Activated T-helper 17 cell treated with anti-CD3 and anti-CD28 coated beads, Interleukin-2, amount 50 U/mL, for 72 hours (primary cell): ENCODE measurements at regions not wholly inside any gene's neighbourhood (a gene's known extent, or its start where the extent isn't known, plus 50 kb on each side); places are given as distances from the start of the nearest gene placed in this dataset.

ENCODE experiments used
- ATAC-seq: fragments of 150-1000 bp; cut with Tn5 transposase; replicated peaks from 2 replicates; pipeline ENCODE4 v1.10.0; 2021; ENCODE audit warnings: mild to moderate bottlenecking, moderate library complexity
- H3K27ac Mint-ChIP-seq: one replicate; pipeline ENCODE4 v1.8.0; 2022; ENCODE audit warnings: mixed read lengths
- H3K27me3 Mint-ChIP-seq: one replicate; pipeline ENCODE4 v1.8.0; 2022; ENCODE audit warnings: mixed read lengths
- H3K36me3 Mint-ChIP-seq: one replicate; pipeline ENCODE4 v1.8.0; 2022; ENCODE audit warnings: low read depth, mild to moderate bottlenecking, mixed read lengths
- H3K4me1 Mint-ChIP-seq: one replicate; pipeline ENCODE4 v1.8.0; 2022; ENCODE audit warnings: mixed read lengths
- H3K4me3 Mint-ChIP-seq: one replicate; pipeline ENCODE4 v1.8.0; 2022; ENCODE audit warnings: mild to moderate bottlenecking, mixed read lengths
- H3K9me3 Mint-ChIP-seq: one replicate; pipeline ENCODE4 v1.8.0; 2022; ENCODE audit warnings: mixed read lengths

- no peak overlapping the region for H3K4me3 Mint-ChIP-seq
- H3K27me3 Mint-ChIP-seq, result peaks cover 3% of the 10 kb centered on the region
- H3K9me3 Mint-ChIP-seq, result no peaks in the 10 kb centered on the region
- H3K27ac Mint-ChIP-seq, result no peak overlapping the region
- H3K4me1 Mint-ChIP-seq, result no peaks in the 10 kb centered on the region
- no peak for ATAC-seq
- H3K36me3 Mint-ChIP-seq, result no peaks in the 10 kb centered on the region
These were observed 452.6 kb upstream of the ACVR2A start for GRCh38 chr2:147392180-147392579.

- Mint-ChIP-seq H3K9me3 (no peaks in the 10 kb centered on the region), H3K27ac (no peak overlapping the region), H3K4me3 (no peak overlapping the region), H3K36me3 (no peaks in the 10 kb centered on the region), H3K4me1 (no peaks in the 10 kb centered on the region), H3K27me3 (peaks cover 3% of the 10 kb centered on the region)
- no peak for ATAC-seq
These were observed 454.4 kb upstream of the ACVR2A start for GRCh38 chr2:147390475-147390874.

GRCh38 chr2:147389218-147389617 lies 455.6 kb upstream of the ACVR2A start:
- Mint-ChIP-seq H3K27me3 (peaks cover 3% of the 10 kb centered on the region), H3K27ac (no peak overlapping the region), H3K9me3 (no peaks in the 10 kb centered on the region), H3K4me3 (no peak overlapping the region), H3K36me3 (no peaks in the 10 kb centered on the region), H3K4me1 (no peaks in the 10 kb centered on the region)
- no peak for ATAC-seq

- Mint-ChIP-seq H3K27me3 (peaks cover 3% of the 10 kb centered on the region), H3K36me3 (no peaks in the 10 kb centered on the region), H3K9me3 (no peaks in the 10 kb centered on the region), H3K4me1 (no peaks in the 10 kb centered on the region), H3K27ac (no peak overlapping the region), H3K4me3 (no peak overlapping the region)
- ATAC-seq, result no peak
These were observed 456.6 kb upstream of the ACVR2A start for GRCh38 chr2:147388217-147388616.

GRCh38 chr2:147386284-147386683 lies 458.5 kb upstream of the ACVR2A start:
- H3K27me3 Mint-ChIP-seq, result peaks cover 3% of the 10 kb centered on the region
- no peaks in the 10 kb centered on the region for H3K9me3 Mint-ChIP-seq
- ATAC-seq, result no peak
- no peak overlapping the region for H3K4me3 Mint-ChIP-seq
- no peaks in the 10 kb centered on the region for H3K36me3 Mint-ChIP-seq
- no peaks in the 10 kb centered on the region for H3K4me1 Mint-ChIP-seq
- H3K27ac Mint-ChIP-seq, result no peak overlapping the region

- ATAC-seq, result no peak
- H3K36me3 Mint-ChIP-seq, result no peaks in the 10 kb centered on the region
- H3K4me1 Mint-ChIP-seq, result no peaks in the 10 kb centered on the region
- H3K27ac Mint-ChIP-seq, result no peak overlapping the region
- peaks cover 3% of the 10 kb centered on the region for H3K27me3 Mint-ChIP-seq
- H3K4me3 Mint-ChIP-seq, result no peak overlapping the region
- no peaks in the 10 kb centered on the region for H3K9me3 Mint-ChIP-seq
These were observed 459.2 kb upstream of the ACVR2A start for GRCh38 chr2:147385600-147385999.

- H3K9me3 Mint-ChIP-seq, result no peaks in the 10 kb centered on the region
- ATAC-seq, result no peak
- H3K4me3 Mint-ChIP-seq, result no peak overlapping the region
- H3K4me1 Mint-ChIP-seq, result no peaks in the 10 kb centered on the region
- H3K27me3 Mint-ChIP-seq, result peaks cover 3% of the 10 kb centered on the region
- H3K27ac Mint-ChIP-seq, result no peak overlapping the region
- H3K36me3 Mint-ChIP-seq, result no peaks in the 10 kb centered on the region
These were observed 460.2 kb upstream of the ACVR2A start for GRCh38 chr2:147384659-147385058.

GRCh38 chr2:147382322-147382948 lies 462.4 kb upstream of the ACVR2A start:
- no peaks in the 10 kb centered on the region for H3K9me3 Mint-ChIP-seq
- no peak overlapping the region for H3K27ac Mint-ChIP-seq
- no peak overlapping the region for H3K4me3 Mint-ChIP-seq
- H3K4me1 Mint-ChIP-seq, result no peaks in the 10 kb centered on the region
- no peaks in the 10 kb centered on the region for H3K27me3 Mint-ChIP-seq
- no peaks in the 10 kb centered on the region for H3K36me3 Mint-ChIP-seq
- ATAC-seq, result no peak

GRCh38 chr2:147378403-147378802 lies 466.4 kb upstream of the ACVR2A start:
- no peak overlapping the region for H3K4me3 Mint-ChIP-seq
- H3K4me1 Mint-ChIP-seq, result no peaks in the 10 kb centered on the region
- no peaks in the 10 kb centered on the region for H3K27me3 Mint-ChIP-seq
- H3K36me3 Mint-ChIP-seq, result no peaks in the 10 kb centered on the region
- no peak overlapping the region for H3K27ac Mint-ChIP-seq
- H3K9me3 Mint-ChIP-seq, result no peaks in the 10 kb centered on the region
- no peak for ATAC-seq

GRCh38 chr2:147375073-147375472 lies 469.8 kb upstream of the ACVR2A start:
- H3K9me3 Mint-ChIP-seq, result no peaks in the 10 kb centered on the region
- H3K36me3 Mint-ChIP-seq, result no peaks in the 10 kb centered on the region
- H3K27ac Mint-ChIP-seq, result no peak overlapping the region
- ATAC-seq, result no peak
- H3K4me3 Mint-ChIP-seq, result no peak overlapping the region
- no peaks in the 10 kb centered on the region for H3K27me3 Mint-ChIP-seq
- no peaks in the 10 kb centered on the region for H3K4me1 Mint-ChIP-seq

- no peak for ATAC-seq
- Mint-ChIP-seq H3K36me3 (no peaks in the 10 kb centered on the region), H3K9me3 (no peaks in the 10 kb centered on the region), H3K4me3 (no peak overlapping the region), H3K27me3 (no peaks in the 10 kb centered on the region), H3K27ac (no peak overlapping the region), H3K4me1 (no peaks in the 10 kb centered on the region)
These were observed 470.4 kb upstream of the ACVR2A start for GRCh38 chr2:147374423-147374811.

- ATAC-seq, result no peak
- no peak overlapping the region for H3K27ac Mint-ChIP-seq
- no peak overlapping the region for H3K4me3 Mint-ChIP-seq
- no peaks in the 10 kb centered on the region for H3K27me3 Mint-ChIP-seq
- H3K4me1 Mint-ChIP-seq, result no peaks in the 10 kb centered on the region
- no peaks in the 10 kb centered on the region for H3K36me3 Mint-ChIP-seq
- no peaks in the 10 kb centered on the region for H3K9me3 Mint-ChIP-seq
These were observed 470.9 kb upstream of the ACVR2A start for GRCh38 chr2:147373800-147374422.

- no peaks in the 10 kb centered on the region for H3K36me3 Mint-ChIP-seq
- H3K4me1 Mint-ChIP-seq, result peaks cover 9% of the 10 kb centered on the region
- no peaks in the 10 kb centered on the region for H3K27me3 Mint-ChIP-seq
- no peak overlapping the region for H3K4me3 Mint-ChIP-seq
- no peak overlapping the region for H3K27ac Mint-ChIP-seq
- no peaks in the 10 kb centered on the region for H3K9me3 Mint-ChIP-seq
- no peak for ATAC-seq
These were observed 476.5 kb upstream of the ACVR2A start for GRCh38 chr2:147368306-147368705.

- no peaks in the 10 kb centered on the region for H3K36me3 Mint-ChIP-seq
- no peak overlapping the region for H3K4me3 Mint-ChIP-seq
- H3K27me3 Mint-ChIP-seq, result no peaks in the 10 kb centered on the region
- no peaks in the 10 kb centered on the region for H3K9me3 Mint-ChIP-seq
- H3K4me1 Mint-ChIP-seq, result peaks cover 9% of the 10 kb centered on the region
- no peak for ATAC-seq
- H3K27ac Mint-ChIP-seq, result no peak overlapping the region
These were observed 478.6 kb upstream of the ACVR2A start for GRCh38 chr2:147366279-147366678.

GRCh38 chr2:147365622-147366021 lies 479.2 kb upstream of the ACVR2A start:
- H3K27me3 Mint-ChIP-seq, result no peaks in the 10 kb centered on the region
- no peak overlapping the region for H3K27ac Mint-ChIP-seq
- no peaks in the 10 kb centered on the region for H3K9me3 Mint-ChIP-seq

More at GRCh38 chr2:147365622-147366021, 479.2 kb upstream of the ACVR2A start:
- Mint-ChIP-seq H3K4me1 (peaks cover 9% of the 10 kb centered on the region), H3K4me3 (no peak overlapping the region), H3K36me3 (no peaks in the 10 kb centered on the region)
- no peak for ATAC-seq
